DMS53 treated with DMSO at 0.1 percent for 48 hours (cell line): ENCODE measurements at regions not wholly inside any gene's neighbourhood (a gene's known extent, or its start where the extent isn't known, plus 50 kb on each side); places are given as distances from the start of the nearest gene placed in this dataset.
A peak's percentile ranks its signal among the peaks of the same experiment; 100 is the strongest.

Source experiments
- DNase-seq: peaks from one replicate; lab custom pipeline; 2025; ENCODE audit not compliant: unreplicated experiment; lab: John Stamatoyannopoulos, UW

DNA sequence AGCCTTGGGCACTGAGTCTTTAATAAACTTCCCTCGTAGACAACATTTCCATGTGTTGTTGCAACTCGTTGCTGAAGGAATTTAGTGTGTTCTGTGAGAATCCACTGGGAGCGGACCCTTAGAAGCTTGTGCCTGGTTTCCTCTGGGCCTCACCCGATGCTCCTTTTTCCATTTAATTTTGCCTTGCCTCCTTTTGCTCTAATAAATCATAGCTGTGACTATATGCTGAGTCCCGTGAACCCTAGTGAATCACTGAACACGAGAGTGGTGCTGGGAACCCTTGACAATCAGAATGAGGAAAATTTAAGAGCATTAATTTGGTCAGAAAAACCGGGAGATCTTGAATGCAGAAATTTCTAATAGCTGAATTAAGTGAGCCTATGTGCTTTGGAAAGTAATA is 291.1 kb upstream of the ZNF608 start:
- DNase-seq: no peak

DNA sequence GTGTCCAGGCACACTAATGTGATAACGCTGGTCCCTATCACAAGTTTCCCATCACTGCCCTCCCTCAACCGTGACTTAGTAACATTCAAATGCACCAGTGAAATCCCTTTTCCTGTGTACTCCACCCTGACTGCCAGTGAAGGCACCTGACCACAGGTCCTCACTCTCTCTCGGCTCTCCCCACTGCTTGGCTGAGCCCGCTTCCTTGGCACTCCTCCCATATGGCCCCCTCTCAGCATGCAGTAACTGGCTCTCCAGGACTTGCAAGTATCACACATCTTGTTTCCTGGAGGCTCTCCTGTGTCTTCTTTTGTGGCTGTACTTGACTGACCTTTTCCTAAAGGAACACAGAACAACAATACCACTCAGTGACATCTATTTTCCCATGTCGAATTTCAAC is 292.0 kb upstream of the ZNF608 start:
- DNase-seq: no peak

DNA sequence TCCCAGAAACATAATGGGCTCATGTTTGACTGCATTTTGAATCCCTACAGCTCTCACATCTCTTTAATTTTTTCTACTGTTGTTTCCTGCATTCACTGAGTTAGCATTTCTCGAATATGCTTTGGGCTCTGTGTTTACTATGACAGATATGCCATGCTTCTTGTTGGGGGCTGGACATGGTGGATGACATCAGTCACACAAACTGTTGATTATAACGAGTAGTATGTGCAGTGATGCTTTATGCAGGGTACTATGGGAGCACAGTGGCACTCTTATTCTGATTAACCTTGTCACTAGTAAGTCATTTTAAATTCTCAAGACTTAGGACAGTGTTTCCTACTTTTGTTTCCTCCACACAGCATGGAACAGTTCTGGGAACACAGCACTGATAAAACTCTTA is 295.4 kb upstream of the ZNF608 start:
- DNase-seq: no peak

DNA sequence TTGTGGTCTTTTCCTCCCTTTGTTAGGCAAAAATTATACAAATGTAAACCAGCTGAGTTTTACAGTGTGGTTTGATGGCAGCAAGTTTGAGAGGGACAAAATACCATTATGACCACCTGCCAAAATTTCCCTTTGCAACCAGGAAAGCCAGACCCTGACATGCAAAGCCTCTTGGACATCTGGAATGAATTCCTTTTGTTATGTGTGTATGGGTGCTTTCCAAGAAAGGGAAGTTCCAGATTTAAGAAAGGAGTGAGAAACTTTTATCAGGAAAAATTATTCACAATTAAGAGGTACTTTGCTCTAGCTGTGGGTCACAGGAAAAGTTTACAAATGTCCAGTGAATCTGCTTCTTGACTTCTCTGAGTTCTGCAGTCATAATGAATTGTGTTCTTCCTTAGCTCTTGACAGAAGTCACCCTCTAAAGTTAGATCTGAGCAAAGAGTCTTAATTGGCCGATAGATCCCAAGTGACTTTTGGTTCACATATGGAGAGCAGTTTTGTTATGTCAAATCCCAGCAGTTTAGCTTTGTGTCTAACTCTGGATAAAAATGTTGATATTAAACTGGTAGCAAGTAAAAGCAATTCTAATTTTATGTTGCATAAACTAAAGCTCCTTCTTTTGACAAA is 295.9 kb upstream of the ZNF608 start:
- DNase-seq: no peak

DNA sequence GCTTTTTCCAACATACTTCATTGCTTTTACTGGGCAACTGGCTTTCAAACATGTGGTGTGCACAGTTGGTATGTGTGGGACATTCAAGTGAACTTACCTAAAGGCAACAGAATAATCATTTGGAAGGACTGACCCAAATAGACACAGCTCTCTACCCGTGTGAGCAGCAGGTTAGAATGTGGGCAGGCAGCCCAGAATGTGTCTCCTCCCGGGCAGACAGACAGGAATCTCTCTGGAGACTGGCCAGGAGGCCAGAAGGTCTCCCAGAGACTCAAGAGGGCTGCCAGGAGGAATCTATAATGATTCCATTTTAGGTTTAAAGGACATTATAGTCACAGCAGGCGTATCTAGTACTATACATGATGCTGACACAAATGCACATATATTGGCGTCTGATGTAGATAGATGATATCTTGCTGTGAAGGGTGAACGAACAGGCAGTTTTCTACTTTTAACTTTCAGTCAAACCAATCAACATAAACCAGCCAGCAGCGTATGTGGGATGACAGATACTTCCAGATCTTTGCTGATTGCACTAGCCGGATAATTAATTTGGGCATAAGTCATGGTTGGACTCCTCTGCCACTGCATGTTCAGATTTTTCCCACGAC is 297.4 kb upstream of the ZNF608 start:
- DNase-seq: peak; percentile 22

DNA sequence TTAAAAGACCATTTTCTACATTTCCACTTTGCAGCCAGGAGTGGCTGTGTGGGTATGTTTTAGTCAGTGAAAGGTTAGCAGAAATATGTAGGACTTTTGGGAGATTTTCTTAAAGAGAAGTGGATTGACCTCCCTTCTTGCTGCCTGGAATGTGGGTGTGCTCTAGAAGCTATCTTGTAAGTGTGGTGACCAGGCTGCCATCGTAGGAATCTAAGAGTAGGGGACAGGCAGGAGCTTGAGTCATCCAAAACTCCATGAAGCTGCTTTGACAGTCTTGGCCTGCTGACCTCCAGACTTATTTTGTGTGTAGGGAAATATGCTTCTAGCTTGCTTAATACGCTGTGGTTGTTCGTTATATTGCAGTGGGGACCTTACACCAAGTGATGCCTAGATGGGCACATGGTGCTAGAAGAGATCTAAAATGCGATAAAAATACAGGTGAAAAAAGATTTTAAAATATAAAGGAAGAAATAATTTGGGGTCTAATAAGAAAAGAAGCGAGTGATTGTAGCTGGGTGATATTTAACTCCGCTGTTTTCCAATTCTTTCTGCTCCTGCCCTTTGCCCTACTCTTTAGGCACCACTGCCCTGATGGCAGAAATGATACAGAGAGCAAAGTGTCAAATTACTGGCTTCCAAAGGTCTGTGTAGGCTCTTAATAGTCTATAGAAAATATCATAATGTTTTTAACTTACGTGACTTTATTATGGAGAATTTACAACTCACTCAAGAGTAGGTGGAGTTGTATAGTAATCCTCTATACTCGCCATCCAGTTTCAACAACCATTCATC is 298.2 kb upstream of the ZNF608 start:
- DNase-seq: no peak

DNA sequence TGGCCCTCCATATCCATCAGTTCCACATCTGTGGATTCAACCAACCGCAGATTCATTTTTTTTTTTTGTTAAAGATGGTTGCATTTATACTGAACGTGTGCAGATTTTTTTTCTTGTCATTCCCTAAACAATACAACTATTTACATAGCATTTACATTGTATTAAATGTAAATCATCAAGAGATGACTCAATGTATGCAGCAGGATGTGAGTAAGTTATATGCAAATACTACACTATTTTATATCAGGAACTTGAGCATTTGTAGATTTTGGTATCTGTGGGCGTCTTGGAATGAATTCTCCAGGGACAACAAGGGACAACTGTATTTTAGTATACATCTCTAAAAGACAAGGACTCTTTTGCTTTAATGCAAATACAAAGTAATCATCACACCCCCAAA is 299.2 kb upstream of the ZNF608 start:
- DNase-seq: peak; percentile 65

DNA sequence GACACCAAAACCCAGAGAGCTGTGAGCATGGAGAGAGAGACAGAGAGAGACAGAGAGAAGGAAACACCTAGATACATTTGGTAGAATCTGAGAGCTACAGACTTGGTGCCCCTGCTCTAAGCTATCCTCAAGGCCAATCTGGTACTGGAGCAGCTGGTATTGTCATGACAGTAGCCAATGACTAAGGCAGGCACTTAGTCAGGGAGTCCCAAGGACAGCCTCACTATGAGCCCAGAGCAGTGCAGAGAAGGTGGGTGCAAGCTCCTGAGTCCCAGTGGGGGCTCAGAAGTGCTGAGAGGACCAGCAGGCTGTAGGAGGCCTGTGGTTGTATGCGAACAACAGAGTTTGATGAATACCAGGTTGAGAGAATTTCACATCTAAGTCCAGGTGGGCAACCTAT is 300.4 kb upstream of the ZNF608 start:
- no peak for DNase-seq

DNA sequence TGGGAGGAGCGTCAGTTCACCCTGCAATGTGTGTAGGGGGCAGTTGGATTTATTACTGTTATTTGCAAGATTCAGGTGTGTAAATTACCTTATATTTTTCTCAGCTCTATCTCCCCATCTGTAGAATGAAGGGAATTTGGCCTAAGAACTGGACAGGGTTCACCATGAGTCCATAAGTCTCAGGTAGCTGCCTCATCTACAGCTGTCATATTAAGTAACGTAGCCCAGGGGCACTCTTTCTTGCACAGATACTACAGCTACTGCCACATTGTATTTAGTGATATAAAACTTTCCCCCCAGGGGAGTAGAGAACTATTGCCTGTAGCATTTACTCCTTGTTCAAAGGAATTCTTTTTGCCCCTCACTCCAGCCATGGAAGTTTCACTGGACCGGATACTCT is 301.4 kb upstream of the ZNF608 start:
- no peak for DNase-seq

DNA sequence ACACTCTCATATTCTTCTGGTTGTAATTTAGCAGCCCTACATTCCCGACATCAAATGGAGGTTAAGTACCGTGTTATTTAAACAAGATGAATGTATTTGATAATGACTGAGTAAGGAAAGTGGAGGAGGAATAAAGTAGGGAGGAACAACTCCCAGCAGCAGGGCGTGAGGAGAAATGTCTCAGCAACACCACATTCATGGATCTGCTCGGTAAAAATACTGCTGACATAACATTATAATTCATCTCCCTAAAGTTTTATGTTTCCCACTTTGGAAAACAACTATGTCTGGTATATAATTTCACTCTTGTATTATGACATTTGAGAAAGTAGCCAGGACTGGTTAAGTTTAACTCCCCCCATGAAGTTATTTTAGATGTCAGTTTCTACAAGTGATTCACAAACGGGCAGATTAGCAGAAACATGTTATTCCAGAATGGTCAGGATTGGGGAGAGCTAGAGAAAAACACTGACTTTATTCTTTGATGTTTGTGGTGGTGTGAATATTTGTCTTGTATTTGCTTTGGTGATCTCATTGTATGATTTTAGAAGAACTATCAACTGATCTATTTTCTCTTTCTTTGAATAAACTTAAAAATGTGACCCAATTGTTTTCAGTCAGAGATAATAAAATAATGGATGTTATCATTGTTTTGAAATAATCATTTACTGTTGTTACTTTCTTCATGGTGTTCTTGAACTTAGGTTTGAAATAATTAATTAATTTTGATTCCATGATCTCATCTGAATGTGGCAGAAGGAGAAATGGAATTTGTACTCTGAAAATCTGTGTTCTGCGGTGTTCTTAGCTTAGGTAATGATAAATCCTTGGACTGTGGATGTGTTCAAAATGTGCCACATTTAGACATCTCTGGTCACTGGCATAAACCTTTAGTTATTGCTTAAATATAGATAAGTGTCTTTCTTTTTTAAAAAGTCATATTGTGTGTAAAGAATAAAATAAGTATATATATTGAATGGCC is 303.6 kb upstream of the ZNF608 start:
- peak; percentile 22 for DNase-seq

DNA sequence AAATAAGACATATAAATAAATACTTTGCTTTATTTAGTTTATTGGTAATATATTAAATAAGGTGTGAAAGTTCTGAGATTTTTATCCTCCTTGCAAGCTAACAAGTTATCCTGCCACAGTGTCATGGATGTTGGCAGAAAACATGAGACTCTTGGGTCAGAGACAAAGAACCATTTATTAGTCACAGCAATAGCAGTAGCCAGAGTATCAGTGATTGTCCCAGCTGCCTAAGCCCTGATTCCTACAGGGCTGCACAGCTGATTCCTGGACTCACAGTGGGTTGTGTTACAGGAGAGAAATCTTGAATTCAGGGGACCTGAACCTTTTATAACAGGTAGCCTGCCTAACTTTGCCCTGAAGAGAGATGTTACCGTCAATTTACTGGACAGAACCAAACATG is 304.5 kb upstream of the ZNF608 start:
- no peak for DNase-seq

DNA sequence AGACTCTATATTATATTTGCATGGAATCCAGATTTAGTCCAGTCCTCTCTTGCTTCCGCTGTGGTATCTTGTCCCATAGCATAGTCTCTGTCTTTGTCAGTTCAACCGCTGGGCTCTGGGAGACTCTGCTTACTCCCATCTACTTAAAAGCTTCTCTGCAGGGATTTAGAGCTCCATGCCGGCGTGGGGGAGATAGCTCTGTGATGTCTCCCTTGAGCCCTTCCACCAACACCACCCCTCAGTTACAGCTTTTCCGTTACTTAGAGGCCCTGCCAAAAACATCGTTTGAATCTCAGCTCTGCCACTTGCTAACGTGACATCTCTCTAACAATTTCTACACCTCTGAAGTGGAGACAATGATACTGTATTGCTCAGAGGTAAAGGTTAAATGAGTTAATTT is 306.1 kb upstream of the ZNF608 start:
- no peak for DNase-seq

DNA sequence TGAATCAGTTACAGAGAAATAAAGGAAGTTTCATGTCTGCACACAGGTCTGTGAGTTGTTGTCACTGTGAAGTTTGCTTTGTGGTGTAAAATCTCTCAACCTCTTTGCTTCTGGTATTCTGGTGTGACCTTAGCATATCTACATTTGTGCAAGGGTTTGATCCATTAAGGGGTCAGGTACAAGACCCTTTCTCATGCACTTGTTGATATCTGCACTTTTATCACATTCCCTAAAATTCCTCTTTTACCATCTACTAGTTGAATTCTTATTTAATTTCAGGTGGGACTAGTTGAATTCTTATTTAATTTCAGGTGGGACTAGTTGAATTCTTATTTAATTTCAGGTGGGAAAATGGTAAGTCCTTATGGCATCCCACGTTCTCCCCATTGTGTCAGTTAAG is 306.7 kb upstream of the ZNF608 start:
- DNase-seq: no peak

DNA sequence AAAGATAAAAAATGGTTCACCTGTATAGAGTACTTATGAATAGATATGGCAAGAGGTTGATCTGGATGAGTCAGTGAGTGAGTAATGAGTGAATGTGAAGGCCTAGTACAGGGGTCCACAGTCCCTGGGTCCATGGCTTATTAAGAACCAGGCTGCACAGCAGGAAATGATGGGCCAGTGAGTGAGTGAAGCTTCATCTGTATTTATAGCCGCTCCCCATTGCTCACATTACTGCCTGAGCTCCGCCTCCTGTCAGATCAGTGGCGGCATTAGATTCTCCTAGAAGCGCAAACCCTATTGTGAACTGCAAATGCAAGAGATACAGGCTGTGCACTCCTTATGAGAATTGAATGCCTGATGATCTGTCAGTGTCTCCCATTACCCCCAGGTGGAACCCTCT is 307.7 kb upstream of the ZNF608 start:
- no peak for DNase-seq

DNA sequence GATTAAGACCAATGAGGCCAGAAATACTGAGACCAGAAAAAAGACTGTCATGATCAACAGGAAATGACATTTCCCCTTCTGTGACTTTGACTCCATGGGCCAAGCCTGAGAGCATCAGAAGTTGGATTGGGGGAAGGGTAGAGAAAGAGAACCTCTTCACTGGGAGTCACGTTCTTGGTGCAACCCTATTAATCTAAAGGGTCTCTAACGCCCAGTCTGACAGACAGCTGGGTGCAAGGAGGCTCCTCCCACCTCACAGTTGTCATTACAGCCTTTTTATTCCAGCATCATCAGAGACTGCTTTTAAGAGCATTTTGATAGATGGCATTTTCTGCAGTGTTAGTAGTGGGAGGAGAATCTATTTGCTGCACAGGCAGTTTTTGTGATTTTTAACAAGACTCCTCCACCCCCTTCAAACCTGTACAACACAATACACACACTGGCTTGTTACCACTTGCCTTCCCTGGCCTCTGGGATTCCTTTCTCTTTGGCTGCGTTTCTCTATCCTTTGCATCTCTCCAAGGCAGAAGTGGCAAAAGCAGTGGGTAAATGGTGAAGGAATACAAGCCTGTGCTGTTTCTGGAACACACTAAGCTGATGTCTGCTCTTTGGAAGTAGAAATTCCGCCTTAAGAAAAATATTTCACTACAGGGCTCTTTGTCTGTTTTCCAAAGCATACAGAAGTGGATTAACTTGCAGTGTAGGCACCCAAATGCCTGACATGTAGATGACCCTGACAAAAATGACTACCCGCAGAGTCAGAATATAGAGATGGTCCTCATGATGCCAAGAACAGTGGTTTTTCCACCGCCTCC is 310.4 kb upstream of the ZNF608 start:
- DNase-seq: no peak

DNA sequence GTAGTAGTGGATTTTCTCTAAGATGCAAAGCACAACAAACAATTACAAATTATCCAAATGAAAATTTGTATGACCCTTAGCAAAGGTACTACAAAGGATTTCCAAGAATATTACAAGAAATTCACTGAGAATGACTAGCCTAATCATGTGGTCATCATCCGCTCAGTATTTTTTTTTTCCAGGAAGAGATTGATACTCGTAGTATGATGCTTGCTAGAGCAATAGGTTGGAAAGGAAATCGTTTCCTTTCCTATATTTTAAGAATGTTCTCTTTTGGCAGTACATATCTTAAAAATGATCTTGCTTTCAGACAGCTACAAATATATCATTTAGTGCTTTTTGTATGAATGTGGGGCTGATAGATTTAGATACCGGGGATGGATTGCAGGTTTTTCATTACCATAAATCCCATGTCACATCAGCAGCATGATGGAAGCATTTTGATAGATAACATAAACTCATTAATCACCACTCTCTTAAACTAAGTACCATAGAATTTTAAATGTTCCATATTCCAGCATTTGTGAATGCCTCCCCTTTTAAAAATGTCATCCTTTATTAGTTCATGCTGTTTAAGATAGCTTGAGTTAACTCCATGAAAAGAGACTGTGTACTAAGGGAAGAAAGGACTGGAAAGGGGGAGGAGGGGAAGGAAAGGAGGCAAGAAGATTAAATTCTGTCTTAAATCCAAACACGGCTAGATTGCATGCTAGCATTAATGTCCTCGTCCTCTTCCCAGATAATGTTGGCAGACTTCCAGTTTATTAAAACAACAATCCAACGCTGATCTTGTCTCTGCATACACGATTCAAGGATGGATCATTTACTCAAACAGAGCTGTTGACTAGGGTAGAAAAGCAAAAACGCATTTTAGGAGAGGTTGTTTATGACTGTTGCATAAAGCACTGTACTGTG is 311.7 kb upstream of the ZNF608 start:
- DNase-seq: peak; percentile 44

DNA sequence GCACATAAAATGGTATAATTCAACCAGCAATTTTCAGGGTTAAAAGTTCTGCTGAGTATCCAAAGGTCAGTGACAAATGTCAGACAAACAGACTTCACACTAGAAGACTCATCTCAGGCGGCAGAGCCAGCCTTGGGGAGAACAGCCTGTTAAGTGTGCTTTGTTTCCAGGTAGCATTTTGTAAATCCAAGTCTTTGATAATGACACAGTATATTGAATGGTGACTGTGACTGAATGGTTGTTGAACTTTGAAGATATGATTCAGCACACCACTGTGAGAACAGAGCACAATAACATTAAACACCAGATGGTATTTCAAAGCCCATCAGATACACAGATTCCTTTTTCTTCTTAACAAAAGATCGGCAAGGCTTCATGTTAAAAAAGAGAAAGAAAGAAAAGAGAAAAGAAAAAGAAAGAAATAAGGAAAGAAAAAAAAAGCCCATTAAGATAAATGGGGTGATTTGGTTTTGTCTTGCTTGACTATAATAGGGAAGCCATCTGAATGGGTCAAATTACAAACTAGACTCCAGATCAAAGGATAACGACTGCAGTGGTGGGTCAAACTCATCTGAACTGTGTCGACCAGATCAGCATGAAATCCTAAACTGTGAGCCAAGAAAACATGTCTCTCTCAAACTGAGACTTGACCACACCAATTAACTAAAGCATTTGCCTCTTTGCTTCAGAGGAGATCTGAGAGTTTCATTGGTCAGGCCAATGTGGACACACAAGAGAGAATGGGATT is 313.0 kb upstream of the ZNF608 start:
- DNase-seq: peak; percentile 69

DNA sequence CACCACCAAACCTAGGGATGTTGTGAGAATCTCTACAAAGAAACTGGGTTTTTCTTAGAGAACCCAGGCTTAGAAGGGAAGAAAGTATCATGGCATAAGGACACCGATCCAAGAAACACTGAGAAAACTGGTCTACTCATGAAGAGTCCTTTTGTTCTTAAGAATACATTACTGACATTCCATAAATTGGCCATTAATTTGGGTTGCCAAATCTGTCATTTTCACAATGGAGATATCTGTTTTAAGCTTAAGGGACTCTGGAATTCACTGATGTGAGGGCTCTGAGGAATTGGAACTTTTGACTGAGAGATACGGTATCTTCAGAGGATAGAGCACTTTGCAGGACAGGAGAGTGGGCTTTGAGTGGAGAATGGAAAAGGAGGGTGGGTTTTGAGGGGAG is 315.3 kb upstream of the ZNF608 start:
- DNase-seq: no peak
